A549 (cell line): ENCODE measurements at regions not wholly inside any gene's neighbourhood (a gene's known extent, or its start where the extent isn't known, plus 50 kb on each side); places are given as distances from the start of the nearest gene placed in this dataset.

Source experiments
- POLR2A ChIP-seq: IDR thresholded peaks from 2 replicates; pipeline ENCODE4 v1.6.1; 2012; ENCODE audit warnings: mild to moderate bottlenecking, low read length
- RCOR1 ChIP-seq: fragments of 150-350 bp; IDR thresholded peaks from 2 replicates; pipeline ENCODE4 v1.6.1; 2014; ENCODE audit warnings: antibody characterized with exemption, low read length, low read depth
- TF ChIP-seq, protein P1 (sequence below): fragments of >200 bp; sonication (Bioruptor Twin); formaldehyde crosslinking; IDR thresholded peaks from 3 replicates; pipeline ENCODE4 v1.5.1; 2016
- TF ChIP-seq, protein P2 (sequence below): IDR thresholded peaks from 2 replicates; pipeline ENCODE4 v1.6.1; 2012; ENCODE audit warnings: low read depth, borderline replicate concordance
- TF ChIP-seq, protein P3 (sequence below): fragments of 450-650 bp; IDR thresholded peaks from 2 replicates; pipeline ENCODE4 v1.6.1; 2014; ENCODE audit warnings: antibody characterized with exemption
- TF ChIP-seq, protein P4 (sequence below): IDR thresholded peaks from 2 replicates; pipeline ENCODE4 v1.6.1; 2012

DNA sequence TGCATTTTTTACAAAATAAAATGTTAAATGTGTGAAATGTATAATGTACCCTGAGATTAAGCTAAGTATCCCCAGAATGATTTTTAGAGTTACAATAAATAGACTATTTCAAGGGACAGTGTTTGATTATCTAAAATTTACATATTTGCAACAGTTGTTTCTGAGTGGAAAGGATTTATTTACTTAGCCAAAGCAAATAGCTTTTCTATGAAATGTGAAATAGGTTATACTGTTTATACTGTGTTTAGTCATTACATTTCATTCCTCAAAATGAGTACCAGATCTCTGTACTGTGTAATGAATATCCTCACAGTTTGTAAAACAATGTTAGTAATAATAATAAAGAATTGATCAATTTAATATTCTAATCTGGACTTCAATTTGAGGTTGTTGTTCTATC is 1019.0 kb downstream of the NR2F1-AS1 start:
- no peak for TF ChIP-seq POLR2A
- TF ChIP-seq RCOR1: no peak
- TF ChIP-seq, protein P1, sequence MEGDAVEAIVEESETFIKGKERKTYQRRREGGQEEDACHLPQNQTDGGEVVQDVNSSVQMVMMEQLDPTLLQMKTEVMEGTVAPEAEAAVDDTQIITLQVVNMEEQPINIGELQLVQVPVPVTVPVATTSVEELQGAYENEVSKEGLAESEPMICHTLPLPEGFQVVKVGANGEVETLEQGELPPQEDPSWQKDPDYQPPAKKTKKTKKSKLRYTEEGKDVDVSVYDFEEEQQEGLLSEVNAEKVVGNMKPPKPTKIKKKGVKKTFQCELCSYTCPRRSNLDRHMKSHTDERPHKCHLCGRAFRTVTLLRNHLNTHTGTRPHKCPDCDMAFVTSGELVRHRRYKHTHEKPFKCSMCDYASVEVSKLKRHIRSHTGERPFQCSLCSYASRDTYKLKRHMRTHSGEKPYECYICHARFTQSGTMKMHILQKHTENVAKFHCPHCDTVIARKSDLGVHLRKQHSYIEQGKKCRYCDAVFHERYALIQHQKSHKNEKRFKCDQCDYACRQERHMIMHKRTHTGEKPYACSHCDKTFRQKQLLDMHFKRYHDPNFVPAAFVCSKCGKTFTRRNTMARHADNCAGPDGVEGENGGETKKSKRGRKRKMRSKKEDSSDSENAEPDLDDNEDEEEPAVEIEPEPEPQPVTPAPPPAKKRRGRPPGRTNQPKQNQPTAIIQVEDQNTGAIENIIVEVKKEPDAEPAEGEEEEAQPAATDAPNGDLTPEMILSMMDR: no peak
- TF ChIP-seq, protein P2, sequence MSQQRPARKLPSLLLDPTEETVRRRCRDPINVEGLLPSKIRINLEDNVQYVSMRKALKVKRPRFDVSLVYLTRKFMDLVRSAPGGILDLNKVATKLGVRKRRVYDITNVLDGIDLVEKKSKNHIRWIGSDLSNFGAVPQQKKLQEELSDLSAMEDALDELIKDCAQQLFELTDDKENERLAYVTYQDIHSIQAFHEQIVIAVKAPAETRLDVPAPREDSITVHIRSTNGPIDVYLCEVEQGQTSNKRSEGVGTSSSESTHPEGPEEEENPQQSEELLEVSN: no peak
- TF ChIP-seq, protein P3, sequence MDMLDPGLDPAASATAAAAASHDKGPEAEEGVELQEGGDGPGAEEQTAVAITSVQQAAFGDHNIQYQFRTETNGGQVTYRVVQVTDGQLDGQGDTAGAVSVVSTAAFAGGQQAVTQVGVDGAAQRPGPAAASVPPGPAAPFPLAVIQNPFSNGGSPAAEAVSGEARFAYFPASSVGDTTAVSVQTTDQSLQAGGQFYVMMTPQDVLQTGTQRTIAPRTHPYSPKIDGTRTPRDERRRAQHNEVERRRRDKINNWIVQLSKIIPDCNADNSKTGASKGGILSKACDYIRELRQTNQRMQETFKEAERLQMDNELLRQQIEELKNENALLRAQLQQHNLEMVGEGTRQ: no peak
- TF ChIP-seq, protein P4, sequence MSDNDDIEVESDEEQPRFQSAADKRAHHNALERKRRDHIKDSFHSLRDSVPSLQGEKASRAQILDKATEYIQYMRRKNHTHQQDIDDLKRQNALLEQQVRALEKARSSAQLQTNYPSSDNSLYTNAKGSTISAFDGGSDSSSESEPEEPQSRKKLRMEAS: no peak
